GM12874 (cell line): ENCODE measurements at regions not wholly inside any gene's neighbourhood (a gene's known extent, or its start where the extent isn't known, plus 50 kb on each side); places are given as distances from the start of the nearest gene placed in this dataset.

Source experiments
- TF ChIP-seq, protein P1 (sequence below): IDR thresholded peaks from 2 replicates; pipeline ENCODE4 v1.5.1; 2011; ENCODE audit warnings: low read depth, mild to moderate bottlenecking, control low read depth, low read length, moderate library complexity; ENCODE audit not compliant: insufficient read depth

DNA sequence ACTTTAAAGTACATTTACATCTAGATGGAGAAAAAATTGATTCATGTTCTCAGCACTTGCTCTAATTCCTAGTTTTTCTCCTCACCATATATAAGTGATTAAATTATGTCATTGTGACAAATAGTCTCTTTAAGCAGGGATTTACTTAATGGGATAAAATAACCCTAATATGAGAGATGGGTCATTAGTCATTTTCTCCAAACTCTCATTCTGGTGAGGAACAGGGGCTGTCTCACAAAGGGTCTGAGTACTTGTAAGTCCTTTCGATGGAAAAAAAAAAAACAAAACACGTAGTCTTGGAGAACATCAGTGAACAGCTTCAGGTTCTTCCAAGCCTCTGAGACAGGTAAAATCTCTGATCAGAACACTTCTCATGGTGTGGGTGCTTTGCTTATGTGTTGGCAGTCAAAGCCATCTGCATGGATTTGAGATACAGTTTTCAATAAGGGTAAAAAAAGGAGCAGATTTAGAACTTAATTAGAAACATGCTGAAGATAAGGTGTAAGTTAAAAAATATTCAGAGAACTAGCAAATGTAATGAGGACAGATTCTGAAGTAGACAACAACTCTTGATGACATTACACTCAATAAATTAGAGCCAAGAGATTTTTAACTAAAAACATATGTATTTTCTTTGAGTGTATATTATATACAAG lies 1668.9 kb upstream of the MIR17HG start:
- TF ChIP-seq, protein P1, sequence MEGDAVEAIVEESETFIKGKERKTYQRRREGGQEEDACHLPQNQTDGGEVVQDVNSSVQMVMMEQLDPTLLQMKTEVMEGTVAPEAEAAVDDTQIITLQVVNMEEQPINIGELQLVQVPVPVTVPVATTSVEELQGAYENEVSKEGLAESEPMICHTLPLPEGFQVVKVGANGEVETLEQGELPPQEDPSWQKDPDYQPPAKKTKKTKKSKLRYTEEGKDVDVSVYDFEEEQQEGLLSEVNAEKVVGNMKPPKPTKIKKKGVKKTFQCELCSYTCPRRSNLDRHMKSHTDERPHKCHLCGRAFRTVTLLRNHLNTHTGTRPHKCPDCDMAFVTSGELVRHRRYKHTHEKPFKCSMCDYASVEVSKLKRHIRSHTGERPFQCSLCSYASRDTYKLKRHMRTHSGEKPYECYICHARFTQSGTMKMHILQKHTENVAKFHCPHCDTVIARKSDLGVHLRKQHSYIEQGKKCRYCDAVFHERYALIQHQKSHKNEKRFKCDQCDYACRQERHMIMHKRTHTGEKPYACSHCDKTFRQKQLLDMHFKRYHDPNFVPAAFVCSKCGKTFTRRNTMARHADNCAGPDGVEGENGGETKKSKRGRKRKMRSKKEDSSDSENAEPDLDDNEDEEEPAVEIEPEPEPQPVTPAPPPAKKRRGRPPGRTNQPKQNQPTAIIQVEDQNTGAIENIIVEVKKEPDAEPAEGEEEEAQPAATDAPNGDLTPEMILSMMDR = no peak

DNA sequence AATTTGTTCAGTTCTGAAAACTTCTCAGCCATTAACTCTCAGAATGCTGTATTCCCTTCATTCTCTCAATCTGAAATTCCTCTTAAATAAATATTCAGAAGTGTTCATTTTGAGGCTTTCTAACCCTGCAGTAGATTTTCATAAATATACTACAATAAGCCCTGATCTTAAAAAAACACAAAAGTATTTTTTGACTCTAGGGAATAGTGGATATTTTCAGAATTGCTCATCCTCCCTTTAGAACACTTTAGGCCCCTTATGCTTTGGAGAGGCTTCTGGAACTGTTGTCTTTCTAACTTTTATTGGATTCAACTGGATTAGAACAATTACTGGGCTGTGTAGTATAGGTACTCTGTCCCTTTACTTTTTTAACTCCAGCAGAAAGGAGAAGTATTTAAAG lies 1662.6 kb upstream of the MIR17HG start:
- TF ChIP-seq, protein P1 = no peak

DNA sequence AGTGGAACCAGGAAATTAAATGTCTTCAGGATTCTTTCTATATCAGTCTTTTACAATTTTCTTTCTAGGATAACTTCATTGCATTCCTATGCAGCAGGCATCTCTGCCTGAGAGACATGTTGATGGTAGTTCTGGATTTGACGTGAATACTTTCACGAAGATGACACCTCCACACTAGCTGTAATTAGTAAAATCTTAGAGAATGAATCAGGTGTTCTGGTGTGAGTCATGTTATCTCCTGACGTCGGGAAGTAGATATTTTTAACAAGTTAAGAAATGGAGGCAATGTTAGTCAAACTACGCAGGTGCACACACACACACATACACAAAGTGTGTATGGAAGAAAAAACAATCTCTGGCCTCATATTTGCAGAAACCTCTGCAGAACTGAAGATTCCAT lies 1661.3 kb upstream of the MIR17HG start:
- TF ChIP-seq, protein P1 = no peak

DNA sequence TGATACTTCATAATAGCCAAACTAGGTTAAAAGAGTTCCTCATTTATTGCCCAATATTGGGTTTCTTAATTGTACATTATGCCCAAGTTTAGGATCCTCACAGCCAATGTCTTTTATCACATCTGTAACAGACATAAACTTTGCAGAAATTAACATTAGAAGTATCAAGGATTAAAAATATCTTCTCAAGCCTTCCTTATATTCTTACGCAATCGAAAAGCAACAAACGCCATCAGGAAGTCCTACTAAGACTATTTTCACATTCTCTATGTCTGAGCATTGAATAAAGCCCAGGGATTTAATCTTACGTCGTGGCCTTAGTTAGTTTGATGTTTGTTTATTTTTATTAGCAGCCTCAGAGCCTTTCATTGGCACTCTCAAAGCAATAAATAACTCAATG lies 1660.4 kb upstream of the MIR17HG start:
- TF ChIP-seq, protein P1 = no peak

DNA sequence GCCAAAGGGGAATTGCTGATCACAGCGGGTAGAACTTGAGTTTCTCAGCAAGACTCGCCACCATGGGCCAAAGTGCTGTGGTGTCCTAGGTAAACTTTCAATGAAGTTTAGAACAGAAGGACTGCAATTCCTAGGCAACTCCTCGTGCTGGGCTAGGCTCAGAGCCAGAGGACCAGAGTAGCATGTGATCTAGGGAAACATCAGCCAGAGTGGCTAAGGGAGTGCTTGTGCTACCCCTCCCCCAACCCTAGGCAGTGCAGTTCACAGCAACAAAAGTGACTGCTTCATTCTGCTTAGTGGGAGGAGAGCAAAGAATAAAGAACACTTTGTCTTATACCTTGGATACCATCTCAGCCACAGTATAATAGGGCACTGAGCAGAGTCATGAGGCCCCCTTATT lies 1658.6 kb upstream of the MIR17HG start:
- TF ChIP-seq, protein P1 = no peak

DNA sequence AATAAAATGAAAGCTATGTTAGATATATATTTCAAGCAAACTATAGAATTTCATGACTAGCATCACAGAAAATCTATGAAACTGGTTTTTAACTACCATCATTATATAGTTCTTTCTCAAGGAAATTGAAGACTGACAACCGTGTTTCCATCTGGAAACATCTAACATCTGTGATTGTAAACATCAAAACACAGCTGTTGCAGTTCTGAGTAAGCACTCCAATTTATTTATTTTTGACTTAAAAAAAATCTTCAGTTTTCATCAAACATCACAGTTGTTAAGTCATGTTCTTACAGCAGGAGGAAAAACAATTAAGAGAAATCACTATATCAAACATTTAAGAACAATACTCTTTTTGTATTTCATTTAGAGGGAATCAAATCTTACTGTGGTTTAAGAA lies 1653.0 kb upstream of the MIR17HG start:
- TF ChIP-seq, protein P1 = no peak

DNA sequence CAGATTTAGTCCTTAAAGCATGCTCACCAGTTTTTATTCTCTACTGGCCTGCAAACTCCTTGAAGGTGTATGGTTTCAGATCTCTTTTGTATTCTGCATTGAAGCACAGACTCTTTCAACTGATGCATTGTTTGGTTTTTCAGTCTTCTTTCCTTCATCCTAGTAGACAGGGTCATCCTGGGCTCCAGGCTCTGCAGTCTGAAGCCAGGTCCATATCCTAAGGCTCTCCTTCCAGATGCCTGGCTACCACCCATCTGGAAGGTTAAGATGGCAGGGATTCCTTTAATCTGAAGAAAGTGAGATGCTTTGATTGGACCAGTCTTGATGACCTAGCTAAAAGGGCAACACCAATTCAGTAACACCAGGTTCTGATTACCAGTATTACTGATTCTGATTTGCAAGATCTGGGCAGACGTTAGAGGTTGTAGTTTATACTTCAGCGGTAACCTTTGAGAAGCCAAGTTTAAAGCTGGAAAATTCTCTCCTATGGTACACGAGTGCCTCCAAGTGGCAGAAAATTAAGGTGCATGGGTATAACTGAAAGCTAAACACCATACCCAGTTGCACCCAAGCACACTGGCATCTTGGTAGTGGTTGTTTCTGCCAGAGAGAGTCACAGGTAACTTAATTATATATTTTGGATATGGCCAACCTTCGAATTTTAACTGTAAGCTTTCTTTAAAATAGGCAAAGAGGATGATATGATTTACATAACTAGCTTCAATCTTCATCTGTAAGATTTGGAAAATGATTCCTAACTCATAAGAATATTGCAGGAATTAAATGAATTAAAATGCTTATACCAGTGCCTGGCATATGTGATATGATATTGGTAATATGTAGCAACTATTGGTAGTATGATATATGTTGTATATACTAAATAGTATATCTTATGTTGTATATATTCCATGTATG lies 1651.9 kb upstream of the MIR17HG start:
- TF ChIP-seq, protein P1 = peak; percentile 48; the same call in 1 of the 2 replicates
